ENCODE measurements at regions not wholly inside any gene's neighbourhood (a gene's known extent, or its start where the extent isn't known, plus 50 kb on each side); places are given as distances from the start of the nearest gene placed in this dataset.

GRCh38 chr2:132253496-132254305 is 91.9 kb upstream of the ANKRD30BL start:
- TF ChIP-seq POLR2A (IDR thresholded peaks at IDR 0.05), result no peak
- TF ChIP-seq CTCF (IDR thresholded peaks at IDR 0.05), result no peak
- no peak for TF ChIP-seq EP300 (IDR thresholded peaks at IDR 0.05)
